IMR-90 (cell line): ENCODE measurements at regions not wholly inside any gene's neighbourhood (a gene's known extent, or its start where the extent isn't known, plus 50 kb on each side); places are given as distances from the start of the nearest gene placed in this dataset.
"Not testable (repeated sequence)": the region's sequence is repeated elsewhere in the genome, so short reads cannot be mapped to it uniquely, and the experiment has no call there.

Experiments used
- ATAC-seq: fragments of 200-7000 bp; cut with Tn5 transposase; 2 replicates; pipeline ENCODE4 v1.9.1; 2020; ENCODE audit warnings: low read depth, mild to moderate bottlenecking, moderate library complexity
- BruUV-seq: library from RNA; stranded (reverse); fragments of 400-500 nt; replicated peaks from 2 replicates; lab custom pipeline; 2021; lab: Mats Ljungman, UMichigan
- CTCF ChIA-PET: fragments of 300-600 bp; formaldehyde crosslinking; extraction: SDS; loops from one replicate; lab custom pipeline; 2021; ENCODE audit warnings: antibody characterized with exemption; lab: Yijun Ruan, JAX
- POLR2A ChIA-PET: fragments of 300-600 bp; sonication (Branson Sonifier 250); formaldehyde crosslinking; loops from one replicate; lab custom pipeline; 2022; ENCODE audit warnings: antibody characterized with exemption; ENCODE audit not compliant: unreplicated experiment; lab: Charles Lee
- DNase-seq: peaks from one replicate; pipeline ENCODE4 v3.0.0; 2013
- H2AFZ ChIP-seq: replicated peaks from 2 replicates; pipeline ENCODE3; 2013; ENCODE audit warnings: low read length, mild to moderate bottlenecking; ENCODE audit not compliant: poor library complexity
- H2AK5ac ChIP-seq: 2 replicates; pipeline ENCODE4 v1.6.1; 2013; ENCODE audit warnings: low read depth, low read length, inconsistent platforms
- H2AK9ac ChIP-seq: replicated peaks from 2 replicates; pipeline ENCODE3; 2013; ENCODE audit warnings: mild to moderate bottlenecking, low read depth, low read length, moderate library complexity; ENCODE audit not compliant: poor library complexity
- H2BK120ac ChIP-seq: 2 replicates; pipeline ENCODE4 v1.6.1; 2013; ENCODE audit warnings: low read depth, low read length, inconsistent platforms
- H2BK15ac ChIP-seq: 3 replicates; pipeline ENCODE4 v1.6.1; 2013; ENCODE audit warnings: low read depth, low read length, inconsistent platforms
- H2BK20ac ChIP-seq: 2 replicates; pipeline ENCODE4 v1.6.1; 2013; ENCODE audit warnings: low read depth, mild to moderate bottlenecking, inconsistent platforms, low read length, moderate library complexity
- H2BK5ac ChIP-seq: 2 replicates; pipeline ENCODE4 v1.6.1; 2013; ENCODE audit warnings: mild to moderate bottlenecking, low read depth, low read length, inconsistent platforms; ENCODE audit not compliant: poor library complexity, severe bottlenecking
- H3K14ac ChIP-seq: replicated peaks from 2 replicates; pipeline ENCODE4 v1.6.1; 2013; ENCODE audit warnings: low read depth, low read length, inconsistent platforms
- H3K18ac ChIP-seq: 2 replicates; pipeline ENCODE4 v1.6.1; 2013; ENCODE audit warnings: low read depth, low read length, control low read depth
- H3K23ac ChIP-seq: 2 replicates; pipeline ENCODE4 v1.6.1; 2013; ENCODE audit warnings: low read depth, low read length, inconsistent platforms
- H3K27ac ChIP-seq: 2 replicates; pipeline ENCODE4 v1.5.1; 2013; ENCODE audit warnings: mild to moderate bottlenecking, control low read depth, low read length; ENCODE audit not compliant: insufficient read depth
- H3K27me3 ChIP-seq: 2 replicates; pipeline ENCODE4 v1.6.1; 2013; ENCODE audit warnings: low read length; ENCODE audit not compliant: control insufficient read depth, insufficient read depth
- H3K36me3 ChIP-seq: 2 replicates; pipeline ENCODE4 v1.6.1; 2013; ENCODE audit warnings: low read length, mixed read lengths; ENCODE audit not compliant: control insufficient read depth, insufficient read depth
- H3K4ac ChIP-seq: 2 replicates; pipeline ENCODE4 v1.6.1; 2013; ENCODE audit warnings: low read depth, low read length, inconsistent platforms
- H3K4me1 ChIP-seq: 2 replicates; pipeline ENCODE4 v1.6.1; 2013; ENCODE audit warnings: low read length, mixed read lengths; ENCODE audit not compliant: control insufficient read depth, insufficient read depth
- H3K4me2 ChIP-seq: 2 replicates; pipeline ENCODE4 v1.6.1; 2013; ENCODE audit warnings: low read depth, mild to moderate bottlenecking, control low read depth, low read length, moderate library complexity
- H3K4me3 ChIP-seq: 2 replicates; pipeline ENCODE4 v1.5.1; 2013; ENCODE audit warnings: low read depth, mild to moderate bottlenecking, control low read depth, low read length, moderate library complexity; ENCODE audit not compliant: insufficient read depth
- H3K56ac ChIP-seq: 2 replicates; pipeline ENCODE4 v1.6.1; 2013; ENCODE audit warnings: low read length, inconsistent platforms; ENCODE audit not compliant: insufficient read depth; ENCODE audit errors: extremely low read depth
- H3K79me1 ChIP-seq, 2 experiments: 2 replicates each; pipeline ENCODE4 v1.6.1; 2013; ENCODE audit warnings: low read length in 2 of 2, inconsistent platforms in 1 of 2, low read depth in 1 of 2
- H3K9ac ChIP-seq: 2 replicates; pipeline ENCODE4 v1.6.1; 2013; ENCODE audit warnings: low read depth, low read length, control low read depth
- H3K9me1 ChIP-seq: 2 replicates; pipeline ENCODE4 v1.6.1; 2013; ENCODE audit warnings: low read length, inconsistent platforms; ENCODE audit not compliant: insufficient read depth
- H3K9me3 ChIP-seq: 2 replicates; pipeline ENCODE4 v1.6.1; 2013; ENCODE audit warnings: low read length; ENCODE audit not compliant: control insufficient read depth, insufficient read depth
- H4K20me1 ChIP-seq: 2 replicates; pipeline ENCODE4 v1.6.1; 2013; ENCODE audit warnings: low read length, inconsistent platforms; ENCODE audit not compliant: insufficient read depth
- H4K5ac ChIP-seq: 2 replicates; pipeline ENCODE4 v1.6.1; 2013; ENCODE audit warnings: mild to moderate bottlenecking, low read depth, low read length, control low read depth
- H4K8ac ChIP-seq, 2 experiments: 2 replicates each; pipeline ENCODE4 v1.6.1; 2013; ENCODE audit warnings: low read depth in 2 of 2, low read length in 2 of 2, control low read depth in 1 of 2, inconsistent platforms in 1 of 2
- H4K91ac ChIP-seq: 2 replicates; pipeline ENCODE4 v1.6.1; 2013; ENCODE audit warnings: low read depth, low read length, inconsistent platforms; ENCODE audit not compliant: insufficient read depth
- WGBS, 2 experiments: methylation state at CpG; one replicate each; pipeline versions ENCODE4 v1.1.5 to v1.1.7; 2013; ENCODE audit warnings: missing lambda C conversion rate in 2 of 2; ENCODE audit not compliant: insufficient read length in 1 of 2; ENCODE audit errors: extremely low coverage in 2 of 2; 5-methylcytosine and 5-hydroxymethylcytosine counted together
- dilution Hi-C: fragments of 300-500 bp; cut with HindIII; formaldehyde crosslinking; loops from one replicate; pipeline ENCODE4 v1.14.3; 2018; ENCODE audit warnings: low sequenced_read_pairs; ENCODE audit not compliant: unreplicated experiment
- in situ Hi-C: fragments of 300-500 bp; cut with MboI; formaldehyde crosslinking; loops from 3 replicates; pipeline ENCODE4 v1.14.3; 2019; ENCODE audit warnings: low sequenced_read_pairs, inconsistent platforms, mixed read lengths
- intact Hi-C: fragments of 100-400 bp; cut with micrococcal nuclease; formaldehyde crosslinking; loops from 2 replicates; pipeline ENCODE4 v1.10.0; 2022

GRCh38 chr11:67793750-67794149 lies 119.3 kb upstream of the ALDH3B2 start:
- CTCF ChIA-PET, BruUV-seq, H2AK5ac ChIP-seq, H3K23ac ChIP-seq, H3K56ac ChIP-seq, H4K91ac ChIP-seq, H3K14ac ChIP-seq, in situ Hi-C loops, DNase-seq, dilution Hi-C loops, H4K20me1 ChIP-seq, H2BK20ac ChIP-seq, H3K4ac ChIP-seq, H2BK15ac ChIP-seq, H3K27ac ChIP-seq, H2BK120ac ChIP-seq, H2AFZ ChIP-seq, H3K9me1 ChIP-seq, H3K9ac ChIP-seq, H3K18ac ChIP-seq, H2BK5ac ChIP-seq, POLR2A ChIA-PET, H3K36me3 ChIP-seq, H4K5ac ChIP-seq, H3K79me1 ChIP-seq, H2AK9ac ChIP-seq, ATAC-seq, H3K27me3 ChIP-seq, H4K8ac ChIP-seq, H3K4me3 ChIP-seq, H3K4me1 ChIP-seq, H3K9me3 ChIP-seq, H3K4me2 ChIP-seq: not testable (repeated sequence)
- WGBS, 2 experiments = no CpG with 5 or more reads among the region's 8 CpGs
- intact Hi-C loops = loop anchor here (10.0 kb wide), 1 partner anchor 149 kb away; no protein-coding TSS in a partner anchor
